Panc1 (cell line): ENCODE measurements at regions not wholly inside any gene's neighbourhood (a gene's known extent, or its start where the extent isn't known, plus 50 kb on each side); places are given as distances from the start of the nearest gene placed in this dataset.
A peak's percentile ranks its signal among the peaks of the same experiment; 100 is the strongest.

Experiments
- ATAC-seq: fragments of 200-7000 bp; cut with Tn5 transposase; 2 replicates; pipeline ENCODE4 v1.9.1; 2020; ENCODE audit warnings: mild to moderate bottlenecking, moderate library complexity
- BruUV-seq: library from RNA; stranded (reverse); fragments of 400-500 nt; replicated peaks from 2 replicates; lab custom pipeline; 2021; lab: Mats Ljungman, UMichigan
- CTCF ChIA-PET: fragments of 300-600 bp; sonication (Branson Sonifier 250); formaldehyde crosslinking; loops from one replicate; lab custom pipeline; 2022; ENCODE audit warnings: antibody characterized with exemption; lab: Charles Lee
- POLR2A ChIA-PET: fragments of 300-600 bp; sonication (Branson Sonifier 250); formaldehyde crosslinking; loops from one replicate; lab custom pipeline; 2022; ENCODE audit warnings: antibody characterized with exemption; lab: Charles Lee
- DNase-seq: peaks from one replicate; pipeline ENCODE4 v3.0.0-alpha.2; 2010; ENCODE audit warnings: low read depth, low spot score
- H3K27ac ChIP-seq: 2 replicates; pipeline ENCODE4 v1.5.1; 2011; ENCODE audit warnings: mild to moderate bottlenecking, low read length, inconsistent platforms
- H3K27me3 ChIP-seq: fragments of 200-500 bp; sonication (Bioruptor generic); 2 replicates; pipeline ENCODE4 v1.6.0; 2014; ENCODE audit warnings: low read length, inconsistent platforms; ENCODE audit not compliant: control insufficient read depth, insufficient read depth
- H3K36me3 ChIP-seq: fragments of 200-500 bp; sonication (Bioruptor generic); 2 replicates; pipeline ENCODE4 v1.5.1; 2014; ENCODE audit warnings: inconsistent platforms, mild to moderate bottlenecking, low read length, moderate library complexity; ENCODE audit not compliant: control insufficient read depth, insufficient read depth
- H3K4me1 ChIP-seq: 2 replicates; pipeline ENCODE4 v1.5.1; 2011; ENCODE audit warnings: inconsistent platforms, mild to moderate bottlenecking, low read length, moderate library complexity; ENCODE audit not compliant: control insufficient read depth, insufficient read depth
- H3K4me3 ChIP-seq, 2 experiments: 2 replicates each; pipeline ENCODE4 v1.5.1; 2011 to 2012; ENCODE audit warnings: low read depth in 2 of 2, low read length in 2 of 2, mild to moderate bottlenecking in 2 of 2, inconsistent platforms in 1 of 2, moderate library complexity in 1 of 2
- H3K9me3 ChIP-seq: fragments of 200-500 bp; sonication (Bioruptor generic); 2 replicates; pipeline ENCODE4 v1.5.1; 2014; ENCODE audit warnings: low read depth, mild to moderate bottlenecking, inconsistent platforms, low read length, moderate library complexity; ENCODE audit not compliant: control insufficient read depth, insufficient read depth
- CTCF ChIP-seq: fragments of 450-650 bp; IDR thresholded peaks from 2 replicates; pipeline ENCODE4 v1.5.1; 2017; ENCODE audit warnings: mild to moderate bottlenecking
- POLR2AphosphoS5 ChIP-seq: IDR thresholded peaks from 2 replicates; pipeline ENCODE4 v1.6.1; 2012; ENCODE audit warnings: mild to moderate bottlenecking, low read depth, low read length, moderate library complexity
- REST ChIP-seq, 2 experiments: IDR thresholded peaks; 2 replicates each; pipeline ENCODE4 v1.6.1; 2011 to 2012; ENCODE audit warnings: low read depth in 2 of 2, control low read depth in 1 of 2, low read length in 1 of 2, mild to moderate bottlenecking in 1 of 2, moderate library complexity in 1 of 2; ENCODE audit not compliant: insufficient read depth in 1 of 2
- SIN3A ChIP-seq: IDR thresholded peaks from 2 replicates; pipeline ENCODE4 v1.6.1; 2012; ENCODE audit warnings: low read depth, mild to moderate bottlenecking, low read length, moderate library complexity, borderline replicate concordance; ENCODE audit not compliant: insufficient read depth
- TCF7L2 ChIP-seq: IDR thresholded peaks from 2 replicates; pipeline ENCODE4 v1.6.1; 2011; ENCODE audit warnings: mild to moderate bottlenecking, low read depth, low read length, inconsistent platforms
- in situ Hi-C: cut with HindIII; loops from 2 replicates; pipeline ENCODE4 v1.10.0; 2016; ENCODE audit warnings: low sequenced_read_pairs, low pct_unique_long_range_greater_than_20kb
- intact Hi-C: fragments of 100-400 bp; cut with micrococcal nuclease; formaldehyde crosslinking; loops from one replicate; pipeline ENCODE4 v1.10.0; 2022; ENCODE audit not compliant: unreplicated experiment

GRCh38 chrX:116749943-116750342 lies 287.2 kb upstream of the CT83 start:
- intact Hi-C loops (no loop called here), in situ Hi-C loops (no loop called here)
- CTCF ChIA-PET: no interaction called here
- POLR2A ChIA-PET: no interaction called here
- Histone ChIP-seq H3K27me3 (no peaks in the 10 kb centered on the region), H3K27ac (no peak overlapping the region), H3K4me1 (no peaks in the 10 kb centered on the region), H3K4me3 (no peak overlapping the region), H3K36me3 (no peaks in the 10 kb centered on the region), H3K9me3 (no peaks in the 10 kb centered on the region)
- ATAC-seq (no peak), DNase-seq (no peak)
- no TSS peak for BruUV-seq
- TF ChIP-seq CTCF: peak; percentile 4; the same call in 1 of the 2 replicates
- TF ChIP-seq SIN3A: no peak

- intact Hi-C loops: no loop called here
- Histone ChIP-seq H3K9me3 (no peaks in the 10 kb centered on the region), H3K4me1 (no peaks in the 10 kb centered on the region), H3K27ac (no peak overlapping the region), H3K4me3 (no peak overlapping the region), H3K27me3 (no peaks in the 10 kb centered on the region), H3K36me3 (no peaks in the 10 kb centered on the region)
- POLR2A ChIA-PET: no interaction called here
- in situ Hi-C loops: no loop called here
- no TSS peak for BruUV-seq
- TF ChIP-seq POLR2AphosphoS5: no peak
- no peak for TF ChIP-seq REST (IDR thresholded peaks at IDR 0.05; ENCODE audit: insufficient read depth in 1 of 2, low read depth in 2 of 2, low read length in 1 of 2)
- TF ChIP-seq CTCF: no peak
- TF ChIP-seq SIN3A: no peak
- no peak for TF ChIP-seq TCF7L2
- CTCF ChIA-PET: no interaction called here
- DNase-seq (no peak), ATAC-seq (no peak)
Measured at GRCh38 chrX:116732214-116732613, 269.4 kb upstream of the CT83 start.

GRCh38 chrX:116726806-116727205 lies 264.0 kb upstream of the CT83 start:
- Histone ChIP-seq H3K4me3 (no peak overlapping the region), H3K27ac (no peak overlapping the region), H3K36me3 (no peaks in the 10 kb centered on the region), H3K27me3 (no peaks in the 10 kb centered on the region), H3K9me3 (no peaks in the 10 kb centered on the region), H3K4me1 (no peaks in the 10 kb centered on the region)
- ChIA-PET CTCF (no interaction called here), POLR2A (no interaction called here)
- TF ChIP-seq POLR2AphosphoS5 (no peak), SIN3A (no peak), REST (IDR thresholded peaks at IDR 0.05; ENCODE audit: insufficient read depth in 1 of 2, low read depth in 2 of 2, low read length in 1 of 2) (no peak)
- in situ Hi-C loops (no loop called here), intact Hi-C loops (no loop called here)
- no TSS peak for BruUV-seq
- DNase-seq (no peak), ATAC-seq (no peak)
